ENCODE measurements at regions not wholly inside any gene's neighbourhood (a gene's known extent, or its start where the extent isn't known, plus 50 kb on each side); places are given as distances from the start of the nearest gene placed in this dataset.
"Not testable (repeated sequence)": the region's sequence is repeated elsewhere in the genome, so short reads cannot be mapped to it uniquely, and the experiment has no call there.

GRCh38 chr2:116955646-116956045 is 858.8 kb upstream of the DDX18 start:
- no peak for DNase-seq
- Histone ChIP-seq H3K27me3 (ENCODE audit: control insufficient read depth, insufficient read depth, low read length) (no peaks in the 10 kb centered on the region), H3K4me3 (ENCODE audit: low read length) (no peak overlapping the region), H3K9me3 (ENCODE audit: control insufficient read depth, low read depth, low read length) (no peaks in the 10 kb centered on the region), H3K4me1 (ENCODE audit: control insufficient read depth, insufficient read depth, low read length) (no peaks in the 10 kb centered on the region), H3K27ac (ENCODE audit: low read length) (no peak overlapping the region), H3K36me3 (ENCODE audit: control insufficient read depth, insufficient read depth, low read length) (no peaks in the 10 kb centered on the region)
- 100% methylated on average over 1 of the region's 2 CpGs for WGBS (ENCODE audit: insufficient coverage, low lambda C conversion rate)

DNA sequence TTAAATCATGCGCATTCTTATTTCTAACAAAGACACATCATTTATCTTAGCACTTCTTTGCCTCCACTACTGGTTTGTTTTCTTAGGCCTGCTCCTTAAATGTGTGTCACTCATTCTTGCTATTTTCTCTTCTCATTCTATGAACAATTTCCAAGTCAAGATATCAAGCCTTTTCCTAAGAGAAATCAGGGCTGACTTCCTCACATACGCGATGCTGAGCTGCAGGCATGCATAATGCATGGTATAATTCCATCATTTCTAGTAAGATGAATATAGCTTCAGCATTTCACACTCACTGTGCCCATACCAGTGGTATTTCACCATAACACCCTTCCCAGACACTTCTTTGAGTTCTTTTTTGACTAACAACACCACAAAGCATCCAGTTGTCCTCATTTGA is 838.9 kb upstream of the DDX18 start:
- H3K4me1 ChIP-seq (ENCODE audit: control insufficient read depth, insufficient read depth, low read length) = no peaks in the 10 kb centered on the region
- H3K9me3 ChIP-seq (ENCODE audit: control insufficient read depth, low read depth, low read length) = no peaks in the 10 kb centered on the region
- DNase-seq = no peak
- no peaks in the 10 kb centered on the region for H3K36me3 ChIP-seq (ENCODE audit: control insufficient read depth, insufficient read depth, low read length)
- 100% methylated on average over 1 of the region's 3 CpGs for WGBS (ENCODE audit: insufficient coverage, low lambda C conversion rate)
- no peak overlapping the region for H3K27ac ChIP-seq (ENCODE audit: low read length)
- no peaks in the 10 kb centered on the region for H3K27me3 ChIP-seq (ENCODE audit: control insufficient read depth, insufficient read depth, low read length)
- no peak overlapping the region for H3K4me3 ChIP-seq (ENCODE audit: low read length)

DNA sequence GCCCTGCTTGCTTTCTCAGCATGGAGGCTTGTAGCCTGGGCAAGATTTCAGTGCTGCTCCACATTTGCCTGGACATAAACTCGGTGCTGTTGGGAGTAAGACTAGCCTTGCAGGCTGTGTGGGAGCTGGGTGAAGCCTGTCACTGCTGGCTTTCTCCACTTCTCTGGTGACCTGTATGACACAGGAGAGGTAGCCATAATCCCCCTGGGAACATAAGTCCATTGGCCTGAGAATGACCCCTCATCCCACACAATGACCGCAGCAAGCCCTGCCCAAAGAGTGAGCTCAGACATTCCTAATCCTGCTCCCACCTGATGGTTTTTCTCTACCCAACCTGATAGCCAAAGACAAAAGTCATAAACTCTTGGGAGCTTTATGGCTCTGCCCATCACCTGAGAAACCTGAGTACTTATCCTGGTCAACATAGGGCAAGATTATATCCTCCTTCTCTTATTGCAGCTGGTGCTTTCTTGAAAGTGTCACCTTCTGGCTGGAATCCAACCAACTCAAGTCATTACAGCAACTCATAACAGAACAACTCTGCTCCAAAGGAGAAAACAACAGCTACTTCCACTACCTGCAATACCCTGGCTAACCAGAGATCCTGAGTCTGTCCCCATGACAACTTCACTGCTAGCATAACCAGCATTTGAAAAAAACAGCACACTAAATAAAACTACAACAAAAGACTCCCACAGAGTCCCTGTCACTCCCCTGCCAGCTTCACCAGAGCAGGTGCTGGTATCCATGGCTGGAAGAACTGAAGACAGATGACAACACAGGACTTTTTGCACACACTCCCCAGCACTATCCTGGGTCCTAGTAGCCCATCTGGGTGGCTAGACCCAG is 834.4 kb upstream of the DDX18 start:
- H3K4me1 ChIP-seq (ENCODE audit: control insufficient read depth, insufficient read depth, low read length) = no peaks in the 10 kb centered on the region
- DNase-seq = no peak
- no peaks in the 10 kb centered on the region for H3K36me3 ChIP-seq (ENCODE audit: control insufficient read depth, insufficient read depth, low read length)
- no peak overlapping the region for H3K27ac ChIP-seq (ENCODE audit: low read length)
- no CpG with 5 or more reads among the region's 2 CpGs for WGBS (ENCODE audit: insufficient coverage, low lambda C conversion rate)
- no peaks in the 10 kb centered on the region for H3K9me3 ChIP-seq (ENCODE audit: control insufficient read depth, low read depth, low read length)
- no peaks in the 10 kb centered on the region for H3K27me3 ChIP-seq (ENCODE audit: control insufficient read depth, insufficient read depth, low read length)
- no peak overlapping the region for H3K4me3 ChIP-seq (ENCODE audit: low read length)

DNA sequence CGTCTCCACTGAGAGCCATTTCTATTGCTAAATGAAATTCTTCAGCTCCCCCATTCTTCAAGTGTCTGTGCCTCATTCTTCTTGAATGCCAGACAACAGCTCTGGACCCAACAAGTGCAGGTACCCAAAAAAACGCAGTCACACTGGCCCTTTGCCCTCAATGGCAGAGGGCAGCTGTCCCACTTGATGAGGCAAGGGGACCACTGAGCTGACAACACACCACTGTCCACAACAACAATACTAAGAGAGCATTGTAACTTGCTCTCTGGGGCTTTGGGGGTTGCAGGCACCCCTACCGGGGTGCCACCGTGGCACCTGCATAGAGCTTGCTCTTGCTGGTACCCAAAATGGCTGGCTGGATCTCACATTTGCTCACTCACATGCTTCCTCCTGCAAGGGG is 827.0 kb upstream of the DDX18 start:
- Histone ChIP-seq H3K27ac (ENCODE audit: low read length) (no peak overlapping the region), H3K4me3 (ENCODE audit: low read length) (no peak overlapping the region), H3K36me3 (ENCODE audit: control insufficient read depth, insufficient read depth, low read length) (no peaks in the 10 kb centered on the region), H3K4me1 (ENCODE audit: control insufficient read depth, insufficient read depth, low read length) (no peaks in the 10 kb centered on the region), H3K9me3 (ENCODE audit: control insufficient read depth, low read depth, low read length) (no peaks in the 10 kb centered on the region), H3K27me3 (ENCODE audit: control insufficient read depth, insufficient read depth, low read length) (no peaks in the 10 kb centered on the region)
- WGBS (ENCODE audit: insufficient coverage, low lambda C conversion rate) = 100% methylated on average over 1 of the region's 4 CpGs
- no peak for DNase-seq

DNA sequence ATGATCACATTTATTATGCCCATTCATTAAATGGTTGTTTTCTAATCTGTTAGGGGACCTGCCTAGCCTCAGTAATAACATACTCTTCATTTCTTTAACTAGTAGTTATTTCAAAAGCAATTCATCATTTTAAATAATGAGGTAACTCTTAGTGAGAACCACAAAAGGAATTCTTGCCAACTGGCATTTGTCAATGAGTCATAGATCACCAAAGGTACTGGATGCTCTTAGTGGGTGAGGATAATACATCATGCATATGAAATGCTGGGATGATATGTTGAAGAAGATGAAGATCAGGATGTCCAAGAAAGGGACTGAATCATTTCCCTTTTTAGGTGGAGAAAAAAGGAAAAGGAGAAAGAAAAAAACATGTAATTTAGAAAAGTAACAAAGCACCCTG is 826.2 kb upstream of the DDX18 start:
- no peak overlapping the region for H3K27ac ChIP-seq (ENCODE audit: low read length)
- H3K9me3 ChIP-seq (ENCODE audit: control insufficient read depth, low read depth, low read length) = no peaks in the 10 kb centered on the region
- H3K27me3 ChIP-seq (ENCODE audit: control insufficient read depth, insufficient read depth, low read length) = no peaks in the 10 kb centered on the region
- H3K4me1 ChIP-seq (ENCODE audit: control insufficient read depth, insufficient read depth, low read length) = no peaks in the 10 kb centered on the region
- no peaks in the 10 kb centered on the region for H3K36me3 ChIP-seq (ENCODE audit: control insufficient read depth, insufficient read depth, low read length)
- no peak overlapping the region for H3K4me3 ChIP-seq (ENCODE audit: low read length)
- DNase-seq = no peak

GRCh38 chr2:117019357-117019756 is 795.1 kb upstream of the DDX18 start:
- H3K36me3 ChIP-seq (ENCODE audit: control insufficient read depth, insufficient read depth, low read length) = no peaks in the 10 kb centered on the region
- H3K4me3 ChIP-seq (ENCODE audit: low read length) = no peak overlapping the region
- H3K4me1 ChIP-seq (ENCODE audit: control insufficient read depth, insufficient read depth, low read length) = no peaks in the 10 kb centered on the region
- DNase-seq = no peak
- no peaks in the 10 kb centered on the region for H3K27me3 ChIP-seq (ENCODE audit: control insufficient read depth, insufficient read depth, low read length)
- H3K9me3 ChIP-seq (ENCODE audit: control insufficient read depth, low read depth, low read length) = no peaks in the 10 kb centered on the region
- 100% methylated on average over 1 of the region's 1 CpG for WGBS (ENCODE audit: insufficient coverage, low lambda C conversion rate)
- H3K27ac ChIP-seq (ENCODE audit: low read length) = no peak overlapping the region

- Histone ChIP-seq H3K27ac (ENCODE audit: low read length) (no peak overlapping the region), H3K4me3 (ENCODE audit: low read length) (no peak overlapping the region), H3K27me3 (ENCODE audit: control insufficient read depth, insufficient read depth, low read length) (no peaks in the 10 kb centered on the region), H3K36me3 (ENCODE audit: control insufficient read depth, insufficient read depth, low read length) (no peaks in the 10 kb centered on the region), H3K9me3 (ENCODE audit: control insufficient read depth, low read depth, low read length) (no peaks in the 10 kb centered on the region), H3K4me1 (ENCODE audit: control insufficient read depth, insufficient read depth, low read length) (no peaks in the 10 kb centered on the region)
- DNase-seq = no peak
- WGBS (ENCODE audit: insufficient coverage, low lambda C conversion rate) = 89% methylated on average over 1 of the region's 6 CpGs
Measured at GRCh38 chr2:117027646-117028045, 786.8 kb upstream of the DDX18 start.

DNA sequence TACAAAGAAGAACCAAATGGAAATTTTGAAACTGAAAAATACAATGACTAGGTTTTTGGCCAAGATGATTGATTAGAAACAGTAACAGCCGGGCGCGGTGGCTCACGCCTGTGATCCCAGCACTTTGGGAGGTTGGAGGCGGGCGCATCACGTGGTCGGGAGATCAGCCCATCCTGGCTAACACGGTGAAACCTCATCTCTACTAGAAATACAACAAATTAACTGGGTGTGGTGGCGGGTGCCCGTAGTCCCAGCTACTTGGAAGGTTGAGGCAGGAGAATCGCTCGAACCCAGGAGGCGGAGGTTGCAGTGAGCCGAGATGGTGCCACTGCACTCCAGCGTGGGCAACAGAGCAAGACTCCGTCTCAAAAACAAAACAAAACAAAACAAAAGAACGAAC is 785.8 kb upstream of the DDX18 start:
- DNase-seq; H3K9me3 ChIP-seq (ENCODE audit: control insufficient read depth, low read depth, low read length); H3K27ac ChIP-seq (ENCODE audit: low read length); H3K4me3 ChIP-seq (ENCODE audit: low read length); H3K27me3 ChIP-seq (ENCODE audit: control insufficient read depth, insufficient read depth, low read length); H3K4me1 ChIP-seq (ENCODE audit: control insufficient read depth, insufficient read depth, low read length); H3K36me3 ChIP-seq (ENCODE audit: control insufficient read depth, insufficient read depth, low read length): not testable (repeated sequence)
- WGBS (ENCODE audit: insufficient coverage, low lambda C conversion rate) = 85% methylated on average over 2 of the region's 18 CpGs

- Histone ChIP-seq H3K27me3 (ENCODE audit: control insufficient read depth, insufficient read depth, low read length) (no peaks in the 10 kb centered on the region), H3K4me3 (ENCODE audit: low read length) (no peak overlapping the region)
- WGBS (ENCODE audit: insufficient coverage, low lambda C conversion rate) = 100% methylated on average over 1 of the region's 59 CpGs
Measured at GRCh38 chr2:117055499-117056375, 758.8 kb upstream of the DDX18 start.

DNA sequence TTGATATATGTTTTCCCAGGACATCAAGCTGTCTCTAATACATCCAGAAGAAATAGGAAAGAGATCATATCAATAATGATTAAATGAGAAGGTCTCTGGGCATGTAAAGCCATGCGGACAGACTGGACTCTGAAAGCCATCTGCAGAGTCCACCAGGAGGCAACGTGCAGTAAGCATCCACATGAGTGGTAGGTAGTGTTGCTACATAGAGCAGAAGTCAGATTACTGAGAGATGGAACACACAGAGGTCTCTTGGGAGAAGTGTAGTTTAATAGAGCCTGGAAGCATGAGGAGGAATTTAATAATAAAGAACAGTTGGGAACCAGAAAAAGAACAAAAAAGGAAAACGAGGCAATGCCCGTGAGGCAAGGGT is 758.1 kb upstream of the DDX18 start:
- H3K4me1 ChIP-seq (ENCODE audit: control insufficient read depth, insufficient read depth, low read length) = no peaks in the 10 kb centered on the region
- no peak overlapping the region for H3K27ac ChIP-seq (ENCODE audit: low read length)
- H3K27me3 ChIP-seq (ENCODE audit: control insufficient read depth, insufficient read depth, low read length) = no peaks in the 10 kb centered on the region
- no peak overlapping the region for H3K4me3 ChIP-seq (ENCODE audit: low read length)
- DNase-seq = no peak
- H3K36me3 ChIP-seq (ENCODE audit: control insufficient read depth, insufficient read depth, low read length) = no peaks in the 10 kb centered on the region
- peaks cover 7% of the 10 kb centered on the region for H3K9me3 ChIP-seq (ENCODE audit: control insufficient read depth, low read depth, low read length)
- 100% methylated on average over 2 of the region's 4 CpGs for WGBS (ENCODE audit: insufficient coverage, low lambda C conversion rate)

More at GRCh38 chr2:117055499-117056375, 758.8 kb upstream of the DDX18 start:
- Histone ChIP-seq H3K4me1 (ENCODE audit: control insufficient read depth, insufficient read depth, low read length) (no peaks in the 10 kb centered on the region), H3K36me3 (ENCODE audit: control insufficient read depth, insufficient read depth, low read length) (no peaks in the 10 kb centered on the region), H3K27ac (ENCODE audit: low read length) (no peak overlapping the region), H3K9me3 (ENCODE audit: control insufficient read depth, low read depth, low read length) (peaks cover 7% of the 10 kb centered on the region)
- no peak for DNase-seq

Data from large intestine (tissue), 3 donors.